GM23248 (cell line): ENCODE measurements at regions not wholly inside any gene's neighbourhood (a gene's known extent, or its start where the extent isn't known, plus 50 kb on each side); places are given as distances from the start of the nearest gene placed in this dataset.

Experiments
- EZH2 ChIP-seq: fragments of 200-600 bp; sonication (generic); IDR thresholded peaks from 2 replicates; pipeline ENCODE4 v1.6.1; 2018; ENCODE audit warnings: antibody characterized with exemption, mild to moderate bottlenecking; ENCODE audit not compliant: insufficient read depth, poor library complexity, severe bottlenecking
- EZH2phosphoT487 ChIP-seq: fragments of 200-600 bp; sonication (generic); IDR thresholded peaks from 2 replicates; pipeline ENCODE4 v1.6.1; 2018; ENCODE audit warnings: antibody characterized with exemption, moderate library complexity, mild to moderate bottlenecking, low read depth; ENCODE audit not compliant: insufficient read depth

- no peak for TF ChIP-seq EZH2
- no peak for TF ChIP-seq EZH2phosphoT487
Measured at GRCh38 chr4:159698336-159698735, 595.5 kb downstream of the RAPGEF2 start.
